ENCODE measurements at regions not wholly inside any gene's neighbourhood (a gene's known extent, or its start where the extent isn't known, plus 50 kb on each side); places are given as distances from the start of the nearest gene placed in this dataset.

GRCh38 chr1:30816211-30817076 lies 58.9 kb upstream of the LAPTM5 start:
- H4K20me1 ChIP-seq (ENCODE audit: insufficient read depth), result no peaks in the 10 kb centered on the region
- no peaks in the 10 kb centered on the region for H3F3A ChIP-seq (ENCODE audit: insufficient read depth, low read length, poor library complexity, severe bottlenecking)
- H3K27me3 ChIP-seq (ENCODE audit: insufficient read depth, low read depth, low read length), result no peaks in the 10 kb centered on the region
- H3K4me3 ChIP-seq (ENCODE audit: low read length), result peak overlapping the region; percentile 57
- H3K4me2 ChIP-seq (ENCODE audit: low read length), result peak overlapping the region; percentile 77
- no peaks in the 10 kb centered on the region for H3K79me2 ChIP-seq (replicated peaks; ENCODE audit: insufficient read depth, low read length)
- no peaks in the 10 kb centered on the region for H3K9me2 ChIP-seq (ENCODE audit: insufficient read depth, low read length)
- no peaks in the 10 kb centered on the region for H3K9me3 ChIP-seq (ENCODE audit: low read length)
- no peaks in the 10 kb centered on the region for H3K36me3 ChIP-seq (ENCODE audit: insufficient read depth, low read length)
- peak overlapping the region; percentile 29 for H2AFZ ChIP-seq (ENCODE audit: low read depth, low read length)
- TF ChIP-seq SMC3 (conservative IDR thresholded peaks at IDR 0.05; ENCODE audit: poor library complexity) (peak; percentile 42), TAF1 (IDR thresholded peaks at IDR 0.05; ENCODE audit: low read depth) (no peak), EZH2 (IDR thresholded peaks at IDR 0.05; ENCODE audit: borderline replicate concordance, insufficient read depth, low read length, poor library complexity, severe bottlenecking) (no peak), CTCF (IDR thresholded peaks at IDR 0.05; ENCODE audit: poor library complexity, severe bottlenecking) (no peak), REST (IDR thresholded peaks at IDR 0.05; ENCODE audit: borderline replicate concordance) (peak; percentile 97), EP300 (conservative IDR thresholded peaks at IDR 0.05; ENCODE audit: poor library complexity, severe bottlenecking) (peak; percentile 60), MXI1 (conservative IDR thresholded peaks at IDR 0.05; ENCODE audit: poor library complexity, severe bottlenecking) (no peak), POLR2AphosphoS5 (IDR thresholded peaks at IDR 0.05) (peak; percentile 3), RAD21 (conservative IDR thresholded peaks at IDR 0.05) (peak; percentile 42)
- peak overlapping the region; percentile 77 for H3K9ac ChIP-seq (ENCODE audit: low read length)
- peak overlapping the region; percentile 93 for H3K27ac ChIP-seq (ENCODE audit: low read length)

- peak overlapping the region; percentile 77 for H3K9ac ChIP-seq (ENCODE audit: low read length)
- H3K9me3 ChIP-seq (ENCODE audit: low read length), result no peaks in the 10 kb centered on the region
- H3K79me2 ChIP-seq (replicated peaks; ENCODE audit: insufficient read depth, low read length), result no peaks in the 10 kb centered on the region
- peak overlapping the region; percentile 57 for H3K4me3 ChIP-seq (ENCODE audit: low read length)
- H3F3A ChIP-seq (ENCODE audit: insufficient read depth, low read length, poor library complexity, severe bottlenecking), result no peaks in the 10 kb centered on the region
- no peak overlapping the region for H2AFZ ChIP-seq (ENCODE audit: low read depth, low read length)
- H3K27ac ChIP-seq (ENCODE audit: low read length), result peak overlapping the region; percentile 93
- H4K20me1 ChIP-seq (ENCODE audit: insufficient read depth), result no peaks in the 10 kb centered on the region
- H3K4me2 ChIP-seq (ENCODE audit: low read length), result peak overlapping the region; percentile 41
- no peaks in the 10 kb centered on the region for H3K36me3 ChIP-seq (ENCODE audit: insufficient read depth, low read length)
- TF ChIP-seq CTCF (IDR thresholded peaks at IDR 0.05; ENCODE audit: poor library complexity, severe bottlenecking), result no peak
- peak; percentile 2 for TF ChIP-seq MXI1 (conservative IDR thresholded peaks at IDR 0.05; ENCODE audit: poor library complexity, severe bottlenecking)
- no peaks in the 10 kb centered on the region for H3K9me2 ChIP-seq (ENCODE audit: insufficient read depth, low read length)
- no peaks in the 10 kb centered on the region for H3K27me3 ChIP-seq (ENCODE audit: insufficient read depth, low read depth, low read length)
Measured at GRCh38 chr1:30815556-30815955, 58.0 kb upstream of the LAPTM5 start.

Data from neural cell (in vitro differentiated cells).